GM20000 (cell line): ENCODE measurements at regions not wholly inside any gene's neighbourhood (a gene's known extent, or its start where the extent isn't known, plus 50 kb on each side); places are given as distances from the start of the nearest gene placed in this dataset.

ENCODE experiments used
- DNase-seq: peaks from one replicate; pipeline ENCODE4 v3.0.0; 2012; ENCODE audit warnings: low spot score
- CTCF ChIP-seq: IDR thresholded peaks from 2 replicates; pipeline ENCODE4 v1.5.1; 2012; ENCODE audit warnings: mild to moderate bottlenecking, control low read depth; ENCODE audit errors: extremely low read depth, missing control alignments

- peak; percentile 58 for DNase-seq
- peak; percentile 46 for TF ChIP-seq CTCF
Observed at GRCh38 chr18:47595831-47596501, 334.5 kb downstream of the SMAD2 start.

DNA sequence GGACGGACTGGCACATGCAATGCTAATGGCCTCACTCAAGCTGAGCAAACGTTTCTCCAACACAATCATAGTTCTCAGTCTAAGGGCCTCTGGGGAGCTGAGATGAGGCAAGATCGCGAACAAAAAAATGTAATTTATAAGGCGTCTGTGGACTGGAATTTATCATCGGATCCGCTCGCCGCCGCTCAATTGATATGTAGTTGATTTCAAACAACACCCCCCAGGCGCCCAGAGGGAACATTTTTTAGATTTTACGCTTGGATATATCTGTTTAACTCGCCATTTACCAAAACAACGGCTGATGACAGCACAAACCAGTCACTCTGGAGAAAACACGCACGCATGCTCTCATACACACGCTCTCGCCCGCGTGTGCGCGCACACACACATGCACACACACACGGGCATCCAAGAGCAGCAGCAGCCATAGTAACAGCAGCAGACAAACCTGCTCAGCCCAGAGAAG, 335.8 kb downstream of the SMAD2 start:
- no peak for TF ChIP-seq CTCF
- DNase-seq: no peak

DNA sequence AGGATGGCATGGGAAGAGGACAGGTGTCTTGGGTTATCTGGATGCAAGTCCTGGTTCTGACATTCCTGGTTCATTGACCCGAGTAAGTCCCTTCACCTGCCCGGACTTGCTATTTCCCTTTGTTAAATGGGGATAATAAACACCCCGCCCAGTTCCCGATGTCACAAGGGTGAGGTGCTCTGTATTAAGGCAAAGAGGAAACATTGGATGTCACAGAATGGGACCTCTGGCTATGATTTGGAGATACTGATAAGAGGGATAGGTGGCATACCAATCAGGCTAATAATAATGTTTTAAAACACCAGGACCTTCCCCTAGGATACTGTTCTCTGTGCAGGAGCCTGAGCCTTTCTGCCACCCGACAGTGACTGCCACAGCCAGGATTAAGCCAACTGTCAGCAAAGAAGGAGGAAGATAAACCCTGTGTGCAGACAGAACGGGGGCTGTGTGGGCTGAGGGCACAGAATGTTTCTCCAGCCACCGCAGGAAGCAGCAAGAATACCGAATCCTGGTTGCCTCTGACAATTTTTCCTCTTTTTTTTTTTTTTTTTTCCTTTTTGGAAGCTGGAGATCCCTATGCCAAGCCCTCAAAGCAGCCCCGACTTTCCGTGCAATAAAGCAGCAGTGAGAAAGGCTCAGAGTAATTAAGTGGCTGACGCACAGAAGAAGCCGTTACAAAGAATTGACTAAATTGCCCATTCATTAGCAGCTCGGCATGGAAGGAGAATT, 336.6 kb downstream of the SMAD2 start:
- no peak for TF ChIP-seq CTCF
- no peak for DNase-seq

DNA sequence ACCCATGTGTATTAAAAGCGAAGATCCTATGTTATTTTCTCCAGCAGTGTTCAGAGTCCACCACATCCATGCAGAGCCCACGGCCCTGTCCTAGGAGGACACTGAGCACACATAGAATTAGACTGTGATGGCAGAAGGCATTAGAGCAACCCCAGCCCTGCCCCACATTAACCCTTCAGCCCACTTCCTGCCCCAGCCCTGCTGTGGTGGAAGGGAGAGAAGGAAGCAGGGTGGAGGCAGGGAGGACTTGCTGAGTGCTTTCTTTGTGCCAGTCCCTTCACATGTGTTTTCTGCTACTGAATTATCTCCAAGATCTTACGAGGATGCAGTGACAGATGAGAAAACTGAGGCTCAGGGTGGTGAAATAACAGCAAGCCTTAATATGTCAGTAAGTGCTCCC, 339.0 kb downstream of the SMAD2 start:
- no peak for DNase-seq
- no peak for TF ChIP-seq CTCF

- DNase-seq: no peak
- no peak for TF ChIP-seq CTCF
Observed at GRCh38 chr18:47587587-47587986, 336.1 kb upstream of the SKOR2 start.

DNA sequence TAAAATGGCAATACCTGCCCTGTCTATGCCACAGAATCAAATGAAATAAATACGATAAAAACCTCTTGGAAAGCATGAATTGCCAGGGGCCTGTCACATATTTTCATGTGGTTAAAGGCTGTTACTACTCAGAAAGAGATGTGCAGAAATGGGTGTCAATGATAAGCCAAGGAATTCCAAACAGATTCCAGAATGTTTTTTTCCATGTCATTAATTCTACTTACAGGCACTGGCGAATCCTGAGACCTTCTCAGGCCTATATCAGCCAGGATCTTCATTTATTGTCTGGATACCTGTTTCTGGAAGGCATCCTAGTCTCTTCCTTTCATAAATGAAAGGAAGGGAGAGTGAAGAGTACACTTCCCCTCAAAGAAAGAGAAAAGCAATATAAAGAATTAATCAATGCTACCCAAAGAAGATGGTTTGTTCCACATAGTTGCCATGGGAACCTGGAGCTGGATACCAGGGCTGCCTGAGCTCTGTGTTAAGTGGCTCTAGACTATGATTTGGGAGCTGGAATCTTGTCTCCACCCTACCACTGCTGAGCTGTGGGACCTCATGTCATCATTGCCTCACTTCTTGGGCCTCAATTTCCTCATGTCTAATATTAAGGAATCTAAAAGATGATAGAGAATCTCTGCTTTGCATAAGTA, 335.1 kb upstream of the SKOR2 start:
- DNase-seq: no peak
- TF ChIP-seq CTCF: no peak

- no peak for DNase-seq
- TF ChIP-seq CTCF: no peak
Observed at GRCh38 chr18:47585914-47586313, 334.5 kb upstream of the SKOR2 start.
